Epithelial cell of prostate (primary cell): ENCODE measurements at regions not wholly inside any gene's neighbourhood (a gene's known extent, or its start where the extent isn't known, plus 50 kb on each side); places are given as distances from the start of the nearest gene placed in this dataset.

ENCODE experiments used
- DNase-seq: peaks from one replicate; pipeline ENCODE4 v3.0.0-alpha.2; 2011; ENCODE audit warnings: low read depth, low spot score
- H3K27ac ChIP-seq: fragments of 450-650 bp; 2 replicates; pipeline ENCODE4 v1.5.1; 2017; ENCODE audit warnings: mild to moderate bottlenecking

- DNase-seq = no peak
- H3K27ac ChIP-seq = no peak overlapping the region
These were observed 208.1 kb upstream of the TET2 start for GRCh38 chr4:104938624-104939023.

GRCh38 chr4:104940927-104941326 lies 205.7 kb upstream of the TET2 start:
- no peak for DNase-seq
- no peak overlapping the region for H3K27ac ChIP-seq

- no peak overlapping the region for H3K27ac ChIP-seq
- peak; percentile 58 for DNase-seq
These were observed 205.0 kb upstream of the TET2 start for GRCh38 chr4:104941661-104942062.

- H3K27ac ChIP-seq = no peak overlapping the region
- DNase-seq = no peak
These were observed 203.5 kb upstream of the TET2 start for GRCh38 chr4:104942990-104943743.

GRCh38 chr4:104944596-104944995 lies 202.1 kb upstream of the TET2 start:
- DNase-seq = no peak
- H3K27ac ChIP-seq = no peak overlapping the region

GRCh38 chr4:104964410-104965175 lies 182.1 kb upstream of the TET2 start:
- DNase-seq = no peak
- no peak overlapping the region for H3K27ac ChIP-seq

GRCh38 chr4:104966349-104967033 lies 180.2 kb upstream of the TET2 start:
- peak overlapping the region; percentile 71 for H3K27ac ChIP-seq
- peak; percentile 69 for DNase-seq

GRCh38 chr4:104967034-104967401 lies 179.7 kb upstream of the TET2 start:
- H3K27ac ChIP-seq = peak overlapping the region; percentile 71
- DNase-seq = peak; percentile 66

- DNase-seq = no peak
- no peak overlapping the region for H3K27ac ChIP-seq
These were observed 177.1 kb upstream of the TET2 start for GRCh38 chr4:104969394-104970082.

- DNase-seq = peak; percentile 93
- peak overlapping the region; percentile 89 for H3K27ac ChIP-seq
These were observed 175.2 kb upstream of the TET2 start for GRCh38 chr4:104971462-104971861.

- no peak overlapping the region for H3K27ac ChIP-seq
- DNase-seq = no peak
These were observed 173.0 kb upstream of the TET2 start for GRCh38 chr4:104973708-104974107.

- no peak overlapping the region for H3K27ac ChIP-seq
- no peak for DNase-seq
These were observed 171.1 kb upstream of the TET2 start for GRCh38 chr4:104975617-104976016.

GRCh38 chr4:104976262-104976661 lies 170.4 kb upstream of the TET2 start:
- no peak for DNase-seq
- no peak overlapping the region for H3K27ac ChIP-seq

- H3K27ac ChIP-seq = peak overlapping the region; percentile 18
- no peak for DNase-seq
These were observed 167.5 kb upstream of the TET2 start for GRCh38 chr4:104979083-104979760.

GRCh38 chr4:104983615-104984179 lies 163.0 kb upstream of the TET2 start:
- H3K27ac ChIP-seq = peak overlapping the region; percentile 66
- peak; percentile 68 for DNase-seq

- H3K27ac ChIP-seq = no peak overlapping the region
- DNase-seq = no peak
These were observed 160.4 kb upstream of the TET2 start for GRCh38 chr4:104986306-104986705.

- no peak overlapping the region for H3K27ac ChIP-seq
- DNase-seq = peak; percentile 57
These were observed 157.3 kb upstream of the TET2 start for GRCh38 chr4:104989371-104989770.

GRCh38 chr4:105002278-105002677 lies 144.4 kb upstream of the TET2 start:
- DNase-seq = no peak
- H3K27ac ChIP-seq = no peak overlapping the region

GRCh38 chr4:105014234-105014633 lies 132.4 kb upstream of the TET2 start:
- no peak for DNase-seq
- no peak overlapping the region for H3K27ac ChIP-seq

- no peak for DNase-seq
These were observed 132.0 kb upstream of the TET2 start for GRCh38 chr4:105014635-105015034.

More at GRCh38 chr4:105014635-105015034, 132.0 kb upstream of the TET2 start:
- H3K27ac ChIP-seq = no peak overlapping the region
